Left lung (tissue), 4 donors: ENCODE measurements at regions not wholly inside any gene's neighbourhood (a gene's known extent, or its start where the extent isn't known, plus 50 kb on each side); places are given as distances from the start of the nearest gene placed in this dataset.
"Not testable (repeated sequence)": the region's sequence is repeated elsewhere in the genome, so short reads cannot be mapped to it uniquely, and the experiment has no call there.

Experiments used
- ATAC-seq: fragments of 200-7000 bp; cut with Tn5 transposase; one replicate; pipeline ENCODE4 v1.9.1; 2020; ENCODE audit warnings: moderate library complexity
- DNase-seq, 4 donors: peaks; one replicate each; pipeline ENCODE4 v3.0.0-alpha.2; 2013 to 2020
- H3K27ac ChIP-seq, 2 donors: fragments of 200-600 bp; sonication (generic) in 1 of 2; one replicate each; pipeline versions ENCODE4 v1.5.0 to v1.8.0; 2020 to 2021
- H3K27me3 ChIP-seq, 2 donors: fragments of 200-600 bp; sonication (generic) in 1 of 2; one replicate each; pipeline versions ENCODE4 v1.5.0 to v1.8.0; 2020 to 2021
- H3K36me3 ChIP-seq, 2 donors: fragments of 200-600 bp; sonication (generic) in 1 of 2; one replicate each; pipeline versions ENCODE4 v1.5.0 to v1.8.0; 2020 to 2021
- H3K4me1 ChIP-seq, 2 donors: fragments of 200-600 bp; one replicate each; pipeline ENCODE4 v1.8.0; 2021
- H3K4me3 ChIP-seq, 2 donors: fragments of 200-600 bp; sonication (generic) in 1 of 2; one replicate each; pipeline versions ENCODE4 v1.5.0 to v1.8.0; 2020 to 2021; ENCODE audit warnings: mild to moderate bottlenecking in 1 of 2
- H3K9me3 ChIP-seq, 2 donors: fragments of 200-600 bp; sonication (generic) in 1 of 2; one replicate each; pipeline versions ENCODE4 v1.5.0 to v1.8.0; 2020 to 2021
- CTCF ChIP-seq, 2 donors: fragments of 200-600 bp; sonication (generic) in 1 of 2; IDR thresholded peaks; one replicate each; pipeline versions ENCODE4 v1.5.0 to v1.8.0; 2021; ENCODE audit warnings: antibody characterized with exemption in 2 of 2
- intact Hi-C, 2 donors: fragments of 100-400 bp; cut with DNase I; formaldehyde crosslinking; loops; one replicate each; pipeline versions ENCODE4 v1.11.2 to v1.14.2; 2022
- donor health status: DM: no; HTN: yes; CAD: no.
- donor health status: DM: no; HTN: no; CAD: no.

GRCh38 chr4:134529629-134530028 lies 328.0 kb upstream of the PABPC4L start:
- no peak overlapping the region for H3K4me3 ChIP-seq
- intact Hi-C loops, result no loop called here
- DNase-seq (no peak), ATAC-seq (no peak)
- no peak for TF ChIP-seq CTCF (IDR thresholded peaks at IDR 0.05)
- H3K4me1 ChIP-seq, result no peaks in the 10 kb centered on the region
- no peaks in the 10 kb centered on the region for H3K36me3 ChIP-seq
- H3K9me3 ChIP-seq, result no peaks in the 10 kb centered on the region
- H3K27me3 ChIP-seq, result no peaks in the 10 kb centered on the region
- H3K27ac ChIP-seq, result no peak overlapping the region

- DNase-seq (no peak), ATAC-seq (no peak)
- H3K36me3 ChIP-seq, result no peaks in the 10 kb centered on the region
- no peaks in the 10 kb centered on the region for H3K27me3 ChIP-seq
- no peaks in the 10 kb centered on the region for H3K4me1 ChIP-seq
- no peak for TF ChIP-seq CTCF (IDR thresholded peaks at IDR 0.05)
- intact Hi-C loops, result no loop called here
- no peak overlapping the region for H3K27ac ChIP-seq
- H3K9me3 ChIP-seq, result no peaks in the 10 kb centered on the region
- H3K4me3 ChIP-seq, result no peak overlapping the region
These were observed 317.1 kb upstream of the PABPC4L start for GRCh38 chr4:134518574-134519217.

- H3K27ac ChIP-seq, result no peak overlapping the region
- no peaks in the 10 kb centered on the region for H3K4me1 ChIP-seq
- intact Hi-C loops, result no loop called here
- H3K36me3 ChIP-seq, result no peaks in the 10 kb centered on the region
- DNase-seq (no peak), ATAC-seq (no peak)
- no peaks in the 10 kb centered on the region for H3K27me3 ChIP-seq
- TF ChIP-seq CTCF (IDR thresholded peaks at IDR 0.05), result no peak
- H3K4me3 ChIP-seq, result no peak overlapping the region
- H3K9me3 ChIP-seq, result no peaks in the 10 kb centered on the region
These were observed 309.0 kb upstream of the PABPC4L start for GRCh38 chr4:134510544-134510943.

GRCh38 chr4:134505511-134505910 lies 303.9 kb upstream of the PABPC4L start:
- no peaks in the 10 kb centered on the region for H3K36me3 ChIP-seq
- no peaks in the 10 kb centered on the region for H3K27me3 ChIP-seq
- H3K4me3 ChIP-seq, result no peak overlapping the region
- no peaks in the 10 kb centered on the region for H3K4me1 ChIP-seq
- DNase-seq (no peak), ATAC-seq (no peak)
- peaks cover 0 to 3% of the 10 kb centered on the region in 2 donors for H3K9me3 ChIP-seq
- intact Hi-C loops, result no loop called here
- no peak overlapping the region for H3K27ac ChIP-seq
- TF ChIP-seq CTCF (IDR thresholded peaks at IDR 0.05), result no peak

- H3K4me1 ChIP-seq, result no peaks in the 10 kb centered on the region
- intact Hi-C loops, result no loop called here
- H3K9me3 ChIP-seq, result peaks cover 0 to 3% of the 10 kb centered on the region in 2 donors
- no peak for DNase-seq
- H3K36me3 ChIP-seq, result no peaks in the 10 kb centered on the region
- H3K27me3 ChIP-seq, result no peaks in the 10 kb centered on the region
- TF ChIP-seq CTCF (IDR thresholded peaks at IDR 0.05), result no peak
- ATAC-seq, result no peak
- no peak overlapping the region for H3K27ac ChIP-seq
- H3K4me3 ChIP-seq, result no peak overlapping the region
These were observed 300.5 kb upstream of the PABPC4L start for GRCh38 chr4:134501973-134502643.

GRCh38 chr4:134501488-134501887 lies 299.9 kb upstream of the PABPC4L start:
- DNase-seq, H3K27ac ChIP-seq, H3K36me3 ChIP-seq, ATAC-seq, intact Hi-C loops, H3K4me1 ChIP-seq, H3K27me3 ChIP-seq, H3K9me3 ChIP-seq, H3K4me3 ChIP-seq: not testable (repeated sequence)
